Liver (tissue), 8 donors: ENCODE measurements at regions not wholly inside any gene's neighbourhood (a gene's known extent, or its start where the extent isn't known, plus 50 kb on each side); places are given as distances from the start of the nearest gene placed in this dataset.

Experiments
- DNase-seq: peaks from one replicate; pipeline ENCODE4 v3.0.0-alpha.2; 2017; ENCODE audit warnings: low spot score
- H3K27ac ChIP-seq, 2 donors: one replicate each; pipeline ENCODE4 v1.7.0; 2013; ENCODE audit warnings: inconsistent platforms in 2 of 2, low read length in 2 of 2, control low read depth in 1 of 2, low read depth in 1 of 2, mild to moderate bottlenecking in 1 of 2
- H3K27me3 ChIP-seq, 4 donors: one replicate each; pipeline versions ENCODE4 v1.6.1 to v1.7.0; 2013; ENCODE audit warnings: low read length in 3 of 4, inconsistent platforms in 1 of 4, mild to moderate bottlenecking in 1 of 4, moderate library complexity in 1 of 4; ENCODE audit not compliant: control insufficient read depth in 4 of 4, insufficient read depth in 4 of 4
- H3K36me3 ChIP-seq, 4 donors: one replicate each; pipeline versions ENCODE4 v1.6.1 to v1.7.0; 2013; ENCODE audit warnings: low read length in 3 of 4, mild to moderate bottlenecking in 3 of 4, low read depth in 1 of 4, moderate library complexity in 1 of 4; ENCODE audit not compliant: control insufficient read depth in 4 of 4, insufficient read depth in 3 of 4
- H3K4me1 ChIP-seq, 4 donors: one replicate each; pipeline versions ENCODE4 v1.6.1 to v1.7.0; 2013; ENCODE audit warnings: low read length in 3 of 4, mild to moderate bottlenecking in 3 of 4, moderate library complexity in 1 of 4; ENCODE audit not compliant: control insufficient read depth in 4 of 4, insufficient read depth in 4 of 4
- H3K4me3 ChIP-seq, 3 donors: one replicate each; pipeline versions ENCODE4 v1.6.1 to v1.7.0; 2013; ENCODE audit warnings: low read length in 3 of 3, control low read depth in 1 of 3, low read depth in 1 of 3, mild to moderate bottlenecking in 1 of 3
- H3K9ac ChIP-seq, 2 donors: one replicate each; pipeline ENCODE4 v1.7.0; 2013; ENCODE audit warnings: low read length in 2 of 2, mild to moderate bottlenecking in 2 of 2, moderate library complexity in 2 of 2, control low read depth in 1 of 2, low read depth in 1 of 2
- H3K9me3 ChIP-seq, 4 donors: one replicate each; pipeline versions ENCODE4 v1.6.1 to v1.7.0; 2013; ENCODE audit warnings: low read length in 3 of 4; ENCODE audit not compliant: control insufficient read depth in 4 of 4
- ATF3 ChIP-seq: IDR thresholded peaks from 2 replicates; pipeline ENCODE4 v1.6.1; 2016; ENCODE audit warnings: antibody characterized with exemption
- CTCF ChIP-seq: fragments of 150-350 bp; IDR thresholded peaks from 2 replicates; pipeline ENCODE4 v1.5.1; 2017; ENCODE audit warnings: improper control_type of control experiment, low read depth, low read length; ENCODE audit not compliant: missing input control
- EGR1 ChIP-seq, 2 donors: IDR thresholded peaks; 2 replicates each; pipeline ENCODE4 v1.6.1; 2016 to 2018; ENCODE audit warnings: antibody characterized with exemption in 2 of 2, low read depth in 2 of 2
- FOXA1 ChIP-seq: IDR thresholded peaks from 2 replicates; pipeline ENCODE4 v1.6.1; 2016; ENCODE audit warnings: antibody characterized with exemption
- FOXA2 ChIP-seq: IDR thresholded peaks from 2 replicates; pipeline ENCODE4 v1.6.1; 2016; ENCODE audit warnings: antibody characterized with exemption
- GABPA ChIP-seq, 2 donors: IDR thresholded peaks in 1 of 2; conservative IDR thresholded peaks in 1 of 2; 2 replicates each; pipeline ENCODE4 v1.6.1; 2016; ENCODE audit warnings: antibody characterized with exemption in 2 of 2, mild to moderate bottlenecking in 1 of 2, moderate library complexity in 1 of 2
- HNF4A ChIP-seq, 2 donors: conservative IDR thresholded peaks; 2 replicates each; pipeline ENCODE4 v1.6.1; 2016; ENCODE audit warnings: antibody characterized with exemption in 2 of 2, mild to moderate bottlenecking in 2 of 2
- HNF4G ChIP-seq: IDR thresholded peaks from 2 replicates; pipeline ENCODE4 v1.6.1; 2016; ENCODE audit warnings: antibody characterized with exemption
- JUND ChIP-seq, 2 donors: IDR thresholded peaks; 2 replicates each; pipeline ENCODE4 v1.6.1; 2016; ENCODE audit warnings: antibody characterized with exemption in 2 of 2
- MAX ChIP-seq: IDR thresholded peaks from 2 replicates; pipeline ENCODE4 v1.6.1; 2016; ENCODE audit warnings: antibody characterized with exemption
- NR2F2 ChIP-seq: IDR thresholded peaks from 2 replicates; pipeline ENCODE4 v1.6.1; 2016; ENCODE audit warnings: antibody characterized with exemption
- RAD21 ChIP-seq, 2 donors: IDR thresholded peaks; 2 replicates each; pipeline ENCODE4 v1.6.1; 2016; ENCODE audit warnings: antibody characterized with exemption in 2 of 2, mild to moderate bottlenecking in 2 of 2
- RXRA ChIP-seq, 2 donors: IDR thresholded peaks; 2 replicates each; pipeline ENCODE4 v1.6.1; 2017 to 2018; ENCODE audit warnings: antibody characterized with exemption in 2 of 2, mild to moderate bottlenecking in 1 of 2
- SP1 ChIP-seq: IDR thresholded peaks from 2 replicates; pipeline ENCODE4 v1.6.1; 2018; ENCODE audit warnings: antibody characterized with exemption, mild to moderate bottlenecking
- TAF1 ChIP-seq: conservative IDR thresholded peaks from 2 replicates; pipeline ENCODE4 v1.6.1; 2016; ENCODE audit warnings: antibody characterized with exemption, mild to moderate bottlenecking
- YY1 ChIP-seq: IDR thresholded peaks from 2 replicates; pipeline ENCODE4 v1.6.1; 2016; ENCODE audit warnings: antibody characterized with exemption, mild to moderate bottlenecking
- WGBS: extraction: QIAGEN DNeasy Blood & Tissue Kit; methylation state at CpG from one replicate; pipeline ENCODE4 v1.1.7; 2013; 5-methylcytosine and 5-hydroxymethylcytosine counted together
- TF ChIP-seq, protein P1 (sequence below): IDR thresholded peaks from 2 replicates; pipeline ENCODE4 v1.6.1; 2016; ENCODE audit warnings: antibody characterized with exemption, mild to moderate bottlenecking
- TF ChIP-seq, protein P2 (sequence below): IDR thresholded peaks from 2 replicates; pipeline ENCODE4 v1.6.1; 2016; ENCODE audit warnings: antibody characterized with exemption
- donor health status: healthy.
- donor health status: healthy.
- donor health status: healthy.
- donor health status: healthy.
- donor health status: healthy.

- Histone ChIP-seq H3K27ac (no peak overlapping the region), H3K9ac (no peak overlapping the region), H3K27me3 (peaks cover 0 to 3% (median 0%) of the 10 kb centered on the region in 4 donors), H3K36me3 (no peaks in the 10 kb centered on the region), H3K9me3 (no peaks in the 10 kb centered on the region), H3K4me1 (no peaks in the 10 kb centered on the region), H3K4me3 (no peak overlapping the region)
- 92% methylated on average over 7 of the region's 7 CpGs for WGBS
- TF ChIP-seq SP1 (no peak), EGR1 (IDR thresholded peaks at IDR 0.05; ENCODE audit: low read depth in 2 of 2) (no peak), RXRA (IDR thresholded peaks at IDR 0.05) (no peak), JUND (IDR thresholded peaks at IDR 0.05) (no peak), FOXA1 (no peak), FOXA2 (no peak), GABPA (IDR thresholded peaks at IDR 0.05 in 1 of 2, conservative IDR thresholded peaks at IDR 0.05 in 1 of 2) (no peak), YY1 (no peak), HNF4A (conservative IDR thresholded peaks at IDR 0.05) (no peak), ATF3 (no peak), MAX (no peak), NR2F2 (no peak), HNF4G (no peak), CTCF (no peak), RAD21 (IDR thresholded peaks at IDR 0.05) (no peak), TAF1 (no peak)
- TF ChIP-seq, protein P1, sequence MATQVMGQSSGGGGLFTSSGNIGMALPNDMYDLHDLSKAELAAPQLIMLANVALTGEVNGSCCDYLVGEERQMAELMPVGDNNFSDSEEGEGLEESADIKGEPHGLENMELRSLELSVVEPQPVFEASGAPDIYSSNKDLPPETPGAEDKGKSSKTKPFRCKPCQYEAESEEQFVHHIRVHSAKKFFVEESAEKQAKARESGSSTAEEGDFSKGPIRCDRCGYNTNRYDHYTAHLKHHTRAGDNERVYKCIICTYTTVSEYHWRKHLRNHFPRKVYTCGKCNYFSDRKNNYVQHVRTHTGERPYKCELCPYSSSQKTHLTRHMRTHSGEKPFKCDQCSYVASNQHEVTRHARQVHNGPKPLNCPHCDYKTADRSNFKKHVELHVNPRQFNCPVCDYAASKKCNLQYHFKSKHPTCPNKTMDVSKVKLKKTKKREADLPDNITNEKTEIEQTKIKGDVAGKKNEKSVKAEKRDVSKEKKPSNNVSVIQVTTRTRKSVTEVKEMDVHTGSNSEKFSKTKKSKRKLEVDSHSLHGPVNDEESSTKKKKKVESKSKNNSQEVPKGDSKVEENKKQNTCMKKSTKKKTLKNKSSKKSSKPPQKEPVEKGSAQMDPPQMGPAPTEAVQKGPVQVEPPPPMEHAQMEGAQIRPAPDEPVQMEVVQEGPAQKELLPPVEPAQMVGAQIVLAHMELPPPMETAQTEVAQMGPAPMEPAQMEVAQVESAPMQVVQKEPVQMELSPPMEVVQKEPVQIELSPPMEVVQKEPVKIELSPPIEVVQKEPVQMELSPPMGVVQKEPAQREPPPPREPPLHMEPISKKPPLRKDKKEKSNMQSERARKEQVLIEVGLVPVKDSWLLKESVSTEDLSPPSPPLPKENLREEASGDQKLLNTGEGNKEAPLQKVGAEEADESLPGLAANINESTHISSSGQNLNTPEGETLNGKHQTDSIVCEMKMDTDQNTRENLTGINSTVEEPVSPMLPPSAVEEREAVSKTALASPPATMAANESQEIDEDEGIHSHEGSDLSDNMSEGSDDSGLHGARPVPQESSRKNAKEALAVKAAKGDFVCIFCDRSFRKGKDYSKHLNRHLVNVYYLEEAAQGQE: no peak
- TF ChIP-seq, protein P2, sequence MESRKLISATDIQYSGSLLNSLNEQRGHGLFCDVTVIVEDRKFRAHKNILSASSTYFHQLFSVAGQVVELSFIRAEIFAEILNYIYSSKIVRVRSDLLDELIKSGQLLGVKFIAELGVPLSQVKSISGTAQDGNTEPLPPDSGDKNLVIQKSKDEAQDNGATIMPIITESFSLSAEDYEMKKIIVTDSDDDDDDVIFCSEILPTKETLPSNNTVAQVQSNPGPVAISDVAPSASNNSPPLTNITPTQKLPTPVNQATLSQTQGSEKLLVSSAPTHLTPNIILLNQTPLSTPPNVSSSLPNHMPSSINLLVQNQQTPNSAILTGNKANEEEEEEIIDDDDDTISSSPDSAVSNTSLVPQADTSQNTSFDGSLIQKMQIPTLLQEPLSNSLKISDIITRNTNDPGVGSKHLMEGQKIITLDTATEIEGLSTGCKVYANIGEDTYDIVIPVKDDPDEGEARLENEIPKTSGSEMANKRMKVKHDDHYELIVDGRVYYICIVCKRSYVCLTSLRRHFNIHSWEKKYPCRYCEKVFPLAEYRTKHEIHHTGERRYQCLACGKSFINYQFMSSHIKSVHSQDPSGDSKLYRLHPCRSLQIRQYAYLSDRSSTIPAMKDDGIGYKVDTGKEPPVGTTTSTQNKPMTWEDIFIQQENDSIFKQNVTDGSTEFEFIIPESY: no peak
- no peak for DNase-seq
Measured at GRCh38 chr5:40160435-40160834, 519.3 kb upstream of the PTGER4 start.
